Neuronal stem cell (in vitro differentiated cells): ENCODE measurements at regions not wholly inside any gene's neighbourhood (a gene's known extent, or its start where the extent isn't known, plus 50 kb on each side); places are given as distances from the start of the nearest gene placed in this dataset.

ENCODE experiments used
- DNase-seq: peaks from one replicate; pipeline ENCODE4 v3.0.0-alpha.2; 2013; ENCODE audit warnings: low spot score
- H2AFZ ChIP-seq: one replicate; pipeline ENCODE4 v1.6.1; 2013; ENCODE audit warnings: mild to moderate bottlenecking, low read length, inconsistent platforms
- H2AK5ac ChIP-seq: 2 replicates; pipeline ENCODE4 v1.6.1; 2013; ENCODE audit warnings: low read depth, mild to moderate bottlenecking, inconsistent platforms, low read length, moderate library complexity, mixed read lengths
- H2BK120ac ChIP-seq: 2 replicates; pipeline ENCODE4 v1.6.1; 2013; ENCODE audit warnings: low read depth, mild to moderate bottlenecking, inconsistent platforms, low read length, moderate library complexity, mixed read lengths
- H2BK12ac ChIP-seq: one replicate; pipeline ENCODE4 v1.6.1; 2013; ENCODE audit warnings: low read length, inconsistent platforms
- H2BK15ac ChIP-seq: 2 replicates; pipeline ENCODE4 v1.6.1; 2013; ENCODE audit warnings: mild to moderate bottlenecking, low read length, inconsistent platforms, mixed read lengths
- H2BK5ac ChIP-seq: one replicate; pipeline ENCODE4 v1.6.1; 2013; ENCODE audit warnings: inconsistent platforms, mild to moderate bottlenecking, low read length, moderate library complexity
- H3K14ac ChIP-seq: one replicate; pipeline ENCODE4 v1.6.1; 2013; ENCODE audit warnings: low read length, inconsistent platforms
- H3K18ac ChIP-seq: 2 replicates; pipeline ENCODE4 v1.6.1; 2013; ENCODE audit warnings: low read length, inconsistent platforms
- H3K23ac ChIP-seq: 2 replicates; pipeline ENCODE4 v1.6.1; 2013; ENCODE audit warnings: low read depth, mild to moderate bottlenecking, mixed read lengths, low read length, inconsistent platforms; ENCODE audit not compliant: poor library complexity
- H3K27ac ChIP-seq: replicated peaks from 3 replicates; pipeline ENCODE4 v1.5.1; 2013; ENCODE audit warnings: low read length, inconsistent platforms
- H3K27me3 ChIP-seq, 3 experiments: 2 replicates each; pipeline ENCODE4 v1.6.1; 2013; ENCODE audit warnings: low read length in 3 of 3, mild to moderate bottlenecking in 2 of 3, inconsistent platforms in 1 of 3, low read depth in 1 of 3, mixed read lengths in 1 of 3, moderate library complexity in 1 of 3; ENCODE audit not compliant: control insufficient read depth in 3 of 3, insufficient read depth in 3 of 3
- H3K36me3 ChIP-seq, 2 donors: replicated peaks in 1 of 2; 2 replicates each; pipeline ENCODE4 v1.6.1; 2013; ENCODE audit warnings: low read length in 2 of 2; ENCODE audit not compliant: control insufficient read depth in 2 of 2, insufficient read depth in 2 of 2
- H3K4ac ChIP-seq: 2 replicates; pipeline ENCODE4 v1.6.1; 2013; ENCODE audit warnings: inconsistent platforms, mild to moderate bottlenecking, low read length, moderate library complexity
- H3K4me1 ChIP-seq, 2 donors: 1 replicate in 1 of 2; 2 replicates in 1 of 2; pipeline ENCODE4 v1.6.1; 2013; ENCODE audit warnings: low read length in 2 of 2, low read depth in 1 of 2; ENCODE audit not compliant: control insufficient read depth in 2 of 2, insufficient read depth in 1 of 2
- H3K4me2 ChIP-seq: one replicate; pipeline ENCODE4 v1.6.1; 2013; ENCODE audit warnings: mild to moderate bottlenecking, low read length, inconsistent platforms; ENCODE audit not compliant: insufficient read depth, poor library complexity, severe bottlenecking
- H3K4me3 ChIP-seq, 2 donors: 2 replicates each; pipeline ENCODE4 v1.5.1; 2013; ENCODE audit warnings: low read length in 2 of 2, mild to moderate bottlenecking in 2 of 2, inconsistent platforms in 1 of 2, moderate library complexity in 1 of 2
- H3K79me1 ChIP-seq: one replicate; pipeline ENCODE4 v1.6.1; 2013; ENCODE audit warnings: low read depth, mild to moderate bottlenecking, inconsistent platforms, low read length, moderate library complexity
- H3K9ac ChIP-seq: one replicate; pipeline ENCODE4 v1.6.1; 2013; ENCODE audit warnings: mild to moderate bottlenecking, low read depth, low read length, inconsistent platforms; ENCODE audit not compliant: poor library complexity
- H3K9me3 ChIP-seq, 2 donors: replicated peaks in 1 of 2; 2 replicates each; pipeline versions ENCODE3 to v1.6.1; 2013; ENCODE audit warnings: low read length in 2 of 2, mild to moderate bottlenecking in 2 of 2, inconsistent platforms in 1 of 2, low read depth in 1 of 2, mixed read lengths in 1 of 2, moderate library complexity in 1 of 2; ENCODE audit not compliant: control insufficient read depth in 2 of 2, insufficient read depth in 1 of 2
- H4K8ac ChIP-seq: one replicate; pipeline ENCODE4 v1.6.1; 2013; ENCODE audit warnings: low read depth, mild to moderate bottlenecking, inconsistent platforms, low read length, moderate library complexity
- H4K91ac ChIP-seq: one replicate; pipeline ENCODE4 v1.6.1; 2013; ENCODE audit warnings: low read length, low read depth, mild to moderate bottlenecking, inconsistent platforms; ENCODE audit not compliant: poor library complexity
- WGBS, 2 donors: extraction: QIAGEN DNeasy Blood & Tissue Kit; methylation state at CpG; one replicate each; pipeline ENCODE4 v1.1.7; 2013; ENCODE audit warnings: missing lambda C conversion rate in 2 of 2, mixed read lengths in 1 of 2; ENCODE audit not compliant: insufficient read length in 2 of 2, insufficient replicate concordance in 1 of 2; ENCODE audit errors: extremely low coverage in 2 of 2; 5-methylcytosine and 5-hydroxymethylcytosine counted together

GRCh38 chr13:36530050-36530789 is 97.9 kb downstream of the CCNA1 start:
- no peaks in the 10 kb centered on the region for H3K27me3 ChIP-seq
- no peaks in the 10 kb centered on the region for H3K79me1 ChIP-seq
- H3K9me3 ChIP-seq: no peaks in the 10 kb centered on the region
- H2BK120ac ChIP-seq: no peak overlapping the region
- H3K36me3 ChIP-seq: no peaks in the 10 kb centered on the region
- no peak overlapping the region for H2AK5ac ChIP-seq
- no peak overlapping the region for H2AFZ ChIP-seq
- no peak for DNase-seq
- no peak overlapping the region for H3K23ac ChIP-seq
- H3K18ac ChIP-seq: no peak overlapping the region
- H3K4ac ChIP-seq: no peak overlapping the region
- H2BK12ac ChIP-seq: no peak overlapping the region
- H3K27ac ChIP-seq: no peak overlapping the region
- no peak overlapping the region for H4K8ac ChIP-seq
- no CpG with 5 or more reads among the region's 4 CpGs for WGBS, 2 donors
- no peak overlapping the region for H2BK15ac ChIP-seq
- H3K14ac ChIP-seq: no peak overlapping the region
- no peak overlapping the region for H2BK5ac ChIP-seq
- no peak overlapping the region for H3K4me2 ChIP-seq
- H4K91ac ChIP-seq: no peak overlapping the region
- no peak overlapping the region for H3K9ac ChIP-seq
- H3K4me1 ChIP-seq: peaks cover 0 to 9% of the 10 kb centered on the region in 2 donors
- H3K4me3 ChIP-seq: no peak overlapping the region

GRCh38 chr13:36530861-36531590 is 98.7 kb downstream of the CCNA1 start:
- Histone ChIP-seq H3K14ac (no peak overlapping the region), H4K91ac (no peak overlapping the region), H2BK15ac (no peak overlapping the region), H3K79me1 (no peaks in the 10 kb centered on the region), H2BK12ac (no peak overlapping the region), H3K27me3 (no peaks in the 10 kb centered on the region), H3K9ac (no peak overlapping the region), H3K9me3 (no peaks in the 10 kb centered on the region), H3K23ac (no peak overlapping the region), H3K27ac (no peak overlapping the region), H3K36me3 (no peaks in the 10 kb centered on the region), H3K4me1 (peaks cover 0 to 9% of the 10 kb centered on the region in 2 donors), H4K8ac (no peak overlapping the region), H3K4ac (no peak overlapping the region), H3K4me3 (no peak overlapping the region), H2BK5ac (no peak overlapping the region), H2BK120ac (no peak overlapping the region), H3K18ac (no peak overlapping the region), H2AFZ (no peak overlapping the region), H3K4me2 (no peak overlapping the region), H2AK5ac (no peak overlapping the region)
- DNase-seq: no peak
- no CpG with 5 or more reads among the region's 5 CpGs for WGBS, 2 donors

GRCh38 chr13:36531746-36532486 is 99.6 kb downstream of the CCNA1 start:
- Histone ChIP-seq H3K36me3 (no peaks in the 10 kb centered on the region), H2BK12ac (no peak overlapping the region), H3K9ac (no peak overlapping the region), H3K23ac (no peak overlapping the region), H3K4me1 (peaks cover 0 to 9% of the 10 kb centered on the region in 2 donors), H2BK120ac (no peak overlapping the region), H3K4ac (no peak overlapping the region), H3K4me2 (no peak overlapping the region), H2AFZ (no peak overlapping the region), H3K27me3 (no peaks in the 10 kb centered on the region), H2BK15ac (no peak overlapping the region), H3K18ac (no peak overlapping the region), H3K14ac (no peak overlapping the region), H4K91ac (no peak overlapping the region), H2BK5ac (no peak overlapping the region), H3K9me3 (no peaks in the 10 kb centered on the region), H3K27ac (no peak overlapping the region), H2AK5ac (no peak overlapping the region), H4K8ac (no peak overlapping the region), H3K79me1 (no peaks in the 10 kb centered on the region), H3K4me3 (no peak overlapping the region)
- WGBS, 2 donors: no CpG with 5 or more reads among the region's 5 CpGs
- DNase-seq: no peak

- Histone ChIP-seq H2BK15ac (no peak overlapping the region), H2AK5ac (no peak overlapping the region)
- no CpG with 5 or more reads among the region's 2 CpGs for WGBS, 2 donors
Observed at GRCh38 chr13:36533806-36534205, 101.5 kb downstream of the CCNA1 start.

More at GRCh38 chr13:36533806-36534205, 101.5 kb downstream of the CCNA1 start:
- Histone ChIP-seq H4K8ac (no peak overlapping the region), H3K4ac (no peak overlapping the region), H3K79me1 (no peaks in the 10 kb centered on the region), H2AFZ (no peak overlapping the region), H3K14ac (no peak overlapping the region), H2BK120ac (no peak overlapping the region), H3K4me2 (no peak overlapping the region), H3K9ac (no peak overlapping the region), H3K4me1 (peaks cover 0 to 9% of the 10 kb centered on the region in 2 donors), H2BK5ac (no peak overlapping the region), H3K27me3 (no peaks in the 10 kb centered on the region), H2BK12ac (no peak overlapping the region), H4K91ac (no peak overlapping the region), H3K18ac (no peak overlapping the region), H3K36me3 (no peaks in the 10 kb centered on the region), H3K27ac (no peak overlapping the region), H3K4me3 (no peak overlapping the region), H3K9me3 (no peaks in the 10 kb centered on the region), H3K23ac (no peak overlapping the region)
- no peak for DNase-seq
